Suprapubic skin (tissue), 3 donors: ENCODE measurements at regions not wholly inside any gene's neighbourhood (a gene's known extent, or its start where the extent isn't known, plus 50 kb on each side); places are given as distances from the start of the nearest gene placed in this dataset.

ENCODE experiments used
- CTCF ChIP-seq, 2 donors: fragments of 200-600 bp in 1 of 2; fragments of 450-650 bp in 1 of 2; sonication (generic) in 1 of 2; IDR thresholded peaks; one replicate each; pipeline ENCODE4 v1.5.1; 2016 to 2019; ENCODE audit warnings: antibody characterized with exemption in 2 of 2, mild to moderate bottlenecking in 1 of 2, moderate library complexity in 1 of 2
- EP300 ChIP-seq: sonication (generic); formaldehyde crosslinking; IDR thresholded peaks from one replicate; pipeline ENCODE4 v1.6.1; 2017; ENCODE audit warnings: antibody characterized with exemption
- POLR2A ChIP-seq, 2 donors: fragments of 450-650 bp; IDR thresholded peaks; one replicate each; pipeline ENCODE4 v1.6.1; 2017; ENCODE audit warnings: antibody characterized with exemption in 2 of 2, mild to moderate bottlenecking in 2 of 2, moderate library complexity in 2 of 2

GRCh38 chr17:72399023-72399607 is 278.3 kb downstream of the SOX9 start:
- no peak for TF ChIP-seq CTCF (IDR thresholded peaks at IDR 0.05)
- no peak for TF ChIP-seq POLR2A (IDR thresholded peaks at IDR 0.05)
- no peak for TF ChIP-seq EP300
